ENCODE measurements at regions not wholly inside any gene's neighbourhood (a gene's known extent, or its start where the extent isn't known, plus 50 kb on each side); places are given as distances from the start of the nearest gene placed in this dataset.

DNA sequence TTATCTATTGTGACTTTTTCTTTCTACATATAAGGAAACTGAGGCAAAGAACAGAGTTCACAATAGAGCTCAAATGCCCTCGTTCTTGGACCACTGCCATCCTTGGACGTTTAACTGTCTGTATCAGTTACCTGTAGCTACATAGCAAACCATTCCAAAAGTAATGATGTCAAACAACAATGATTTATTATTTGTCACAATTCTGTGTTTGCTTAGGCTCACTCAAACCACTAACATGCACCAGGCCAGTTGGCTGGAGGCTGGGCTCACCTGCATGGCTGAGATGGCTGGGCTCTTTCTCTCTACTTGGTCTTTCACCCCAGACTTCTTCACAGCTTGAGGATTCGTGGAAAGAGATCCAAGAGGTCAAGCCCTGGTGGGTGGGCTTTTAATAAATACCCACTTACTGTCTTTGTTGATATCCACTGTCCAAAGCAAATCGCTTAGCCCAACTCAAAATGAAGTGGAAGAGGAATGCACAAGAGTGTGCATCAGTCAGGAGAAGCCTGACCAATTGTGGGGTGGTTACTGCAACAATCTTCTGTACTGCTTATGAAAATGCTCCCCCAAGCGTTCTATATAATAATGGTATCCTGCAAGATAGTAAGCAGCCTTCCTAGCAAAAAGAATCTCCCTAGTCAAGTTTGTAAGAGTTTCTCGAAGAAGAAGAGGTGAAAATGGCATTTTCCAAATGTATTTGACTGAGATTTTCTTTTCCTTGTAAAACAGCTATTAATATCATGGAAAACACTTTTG lies 163.5 kb upstream of the NT5C1B start:
- ATAC-seq = no peak
- peak in 1 of 4 donors; percentile 22 for DNase-seq
- Histone ChIP-seq H3K4me3 (no peak overlapping the region), H3K36me3 (no peaks in the 10 kb centered on the region), H3K4me1 (no peaks in the 10 kb centered on the region), H3K27ac (peak overlapping the region in 1 of 2 donors; percentile 13), H3K9me3 (no peaks in the 10 kb centered on the region), H3K27me3 (no peaks in the 10 kb centered on the region)
- intact Hi-C loops (cut with DNase I) = no loop called here
- TF ChIP-seq CTCF (IDR thresholded peaks at IDR 0.05) = no peak

DNA sequence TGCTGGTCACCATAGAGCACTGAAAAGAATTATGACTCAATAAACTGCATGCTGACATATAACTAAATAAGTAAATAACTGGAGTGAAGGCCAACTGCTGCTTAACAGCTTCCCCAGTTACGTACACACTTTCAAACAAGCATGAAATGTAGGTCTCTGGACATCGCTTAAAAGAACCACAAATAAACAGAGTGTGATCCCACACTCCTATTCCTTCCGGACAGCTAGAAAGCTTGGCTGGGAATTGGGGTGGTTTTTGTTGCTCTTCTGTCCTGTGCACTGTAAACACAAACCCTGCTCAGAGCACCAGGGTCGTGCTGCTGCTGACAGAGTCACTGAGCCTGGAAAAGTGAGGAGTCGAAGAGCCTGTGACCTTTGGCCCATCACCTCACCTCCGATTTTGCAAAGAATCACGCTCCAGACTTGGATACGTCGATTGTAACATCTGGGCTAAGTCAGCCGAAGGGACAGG lies 162.7 kb upstream of the NT5C1B start:
- Histone ChIP-seq H3K4me1 (no peaks in the 10 kb centered on the region), H3K36me3 (no peaks in the 10 kb centered on the region), H3K27ac (peak overlapping the region in 1 of 2 donors; percentile 13), H3K9me3 (no peaks in the 10 kb centered on the region), H3K4me3 (no peak overlapping the region), H3K27me3 (no peaks in the 10 kb centered on the region)
- no peak for TF ChIP-seq CTCF (IDR thresholded peaks at IDR 0.05)
- DNase-seq = peak in 3 of 4 donors; percentile 27 to 76 (median 64)
- ATAC-seq = peak; percentile 49
- intact Hi-C loops (cut with DNase I) = no loop called here

- intact Hi-C loops (cut with DNase I) = no loop called here
- ATAC-seq (no peak), DNase-seq (no peak)
- H3K27ac ChIP-seq = no peak overlapping the region
- H3K9me3 ChIP-seq = no peaks in the 10 kb centered on the region
- no peaks in the 10 kb centered on the region for H3K27me3 ChIP-seq
- H3K4me1 ChIP-seq = no peaks in the 10 kb centered on the region
- H3K36me3 ChIP-seq = no peaks in the 10 kb centered on the region
- TF ChIP-seq CTCF (IDR thresholded peaks at IDR 0.05) = no peak
- no peak overlapping the region for H3K4me3 ChIP-seq
These were observed 161.5 kb upstream of the NT5C1B start for GRCh38 chr2:18750672-18751554.

DNA sequence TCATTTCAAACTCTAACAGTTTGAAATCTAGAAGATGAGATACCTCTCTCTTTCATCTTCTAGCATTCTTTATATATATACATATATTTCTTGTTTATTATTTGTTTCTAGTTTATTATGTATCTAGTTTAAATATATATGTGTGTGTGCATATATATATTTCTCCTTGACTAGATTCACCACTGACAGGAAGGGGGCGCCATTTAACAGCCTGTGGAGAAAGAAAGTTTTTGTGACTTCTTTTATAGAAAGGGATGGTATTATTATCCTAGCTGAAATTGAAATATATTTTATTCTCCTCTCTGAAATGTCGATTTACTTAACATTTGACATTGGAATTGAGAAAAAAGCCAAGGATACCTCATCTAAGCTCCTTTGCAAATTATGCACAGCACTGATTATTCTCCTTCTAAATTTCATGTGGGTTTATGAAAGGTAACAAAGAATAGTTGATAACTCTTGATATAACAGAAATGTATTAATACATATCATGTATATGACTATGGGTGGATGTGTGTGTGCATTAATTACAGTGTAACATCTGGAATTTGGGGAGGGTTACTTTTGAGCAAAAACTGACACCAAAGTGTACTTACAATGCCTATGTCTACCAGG lies 160.7 kb upstream of the NT5C1B start:
- no peak overlapping the region for H3K27ac ChIP-seq
- intact Hi-C loops (cut with DNase I) = no loop called here
- peak; percentile 40 to 59 for TF ChIP-seq CTCF (IDR thresholded peaks at IDR 0.05)
- H3K4me3 ChIP-seq = no peak overlapping the region
- peak in 3 of 4 donors; percentile 34 to 79 (median 63) for DNase-seq
- peak; percentile 75 for ATAC-seq
- no peaks in the 10 kb centered on the region for H3K4me1 ChIP-seq
- no peaks in the 10 kb centered on the region for H3K36me3 ChIP-seq
- no peaks in the 10 kb centered on the region for H3K27me3 ChIP-seq
- no peaks in the 10 kb centered on the region for H3K9me3 ChIP-seq
